ENCODE measurements at regions not wholly inside any gene's neighbourhood (a gene's known extent, or its start where the extent isn't known, plus 50 kb on each side); places are given as distances from the start of the nearest gene placed in this dataset.

DNA sequence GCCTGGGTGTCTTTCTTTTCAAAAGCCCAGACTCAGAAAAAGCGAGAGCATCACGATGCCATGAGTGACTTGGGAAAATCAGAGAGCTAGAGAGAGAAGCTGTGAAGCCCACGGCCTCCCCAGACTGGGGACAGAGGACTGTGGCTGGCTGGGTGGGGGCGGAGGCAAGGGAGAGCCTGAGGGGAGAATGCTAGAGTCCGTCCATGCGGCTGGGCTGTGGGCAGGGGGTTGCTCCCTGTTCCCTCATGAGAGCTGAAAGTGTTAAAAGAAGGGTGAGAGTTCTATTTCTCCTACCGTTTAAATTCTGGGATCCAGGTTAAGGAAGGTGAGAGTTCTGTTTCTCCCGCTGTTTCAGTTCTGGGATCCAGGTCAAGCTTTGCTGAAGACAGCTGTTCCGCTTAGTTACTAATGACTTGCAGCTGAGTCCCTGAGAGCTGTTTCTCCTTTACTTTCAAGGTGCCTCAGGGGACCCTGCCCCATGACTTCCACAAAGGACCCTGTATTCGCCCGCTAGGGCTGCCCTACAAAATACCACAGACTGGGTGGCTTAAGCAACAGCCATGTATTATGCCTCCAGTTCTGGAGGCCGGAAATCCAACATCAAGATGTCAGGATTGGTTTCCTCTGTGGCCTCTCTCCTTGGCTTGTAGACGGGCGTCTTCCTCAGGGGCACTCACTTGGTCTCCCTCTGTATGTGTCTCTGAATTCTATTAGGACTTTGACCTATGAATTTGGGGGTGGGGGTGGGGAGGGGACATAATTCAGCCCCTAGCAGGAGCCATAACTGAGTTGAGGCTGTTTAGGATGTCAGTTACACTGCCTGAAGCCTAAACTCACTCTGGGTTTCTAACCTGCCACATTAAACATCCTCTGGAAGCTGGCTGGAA, 127.0 kb downstream of the PXDC1 start:
- TF ChIP-seq, protein P1, sequence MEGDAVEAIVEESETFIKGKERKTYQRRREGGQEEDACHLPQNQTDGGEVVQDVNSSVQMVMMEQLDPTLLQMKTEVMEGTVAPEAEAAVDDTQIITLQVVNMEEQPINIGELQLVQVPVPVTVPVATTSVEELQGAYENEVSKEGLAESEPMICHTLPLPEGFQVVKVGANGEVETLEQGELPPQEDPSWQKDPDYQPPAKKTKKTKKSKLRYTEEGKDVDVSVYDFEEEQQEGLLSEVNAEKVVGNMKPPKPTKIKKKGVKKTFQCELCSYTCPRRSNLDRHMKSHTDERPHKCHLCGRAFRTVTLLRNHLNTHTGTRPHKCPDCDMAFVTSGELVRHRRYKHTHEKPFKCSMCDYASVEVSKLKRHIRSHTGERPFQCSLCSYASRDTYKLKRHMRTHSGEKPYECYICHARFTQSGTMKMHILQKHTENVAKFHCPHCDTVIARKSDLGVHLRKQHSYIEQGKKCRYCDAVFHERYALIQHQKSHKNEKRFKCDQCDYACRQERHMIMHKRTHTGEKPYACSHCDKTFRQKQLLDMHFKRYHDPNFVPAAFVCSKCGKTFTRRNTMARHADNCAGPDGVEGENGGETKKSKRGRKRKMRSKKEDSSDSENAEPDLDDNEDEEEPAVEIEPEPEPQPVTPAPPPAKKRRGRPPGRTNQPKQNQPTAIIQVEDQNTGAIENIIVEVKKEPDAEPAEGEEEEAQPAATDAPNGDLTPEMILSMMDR (IDR thresholded peaks at IDR 0.05): no peak
- no peak for TF ChIP-seq POLR2A (IDR thresholded peaks at IDR 0.05)

Data from testis (tissue), 2 donors.